NCI-H524 treated with DMSO at 0.1 percent for 48 hours (cell line): ENCODE measurements at regions not wholly inside any gene's neighbourhood (a gene's known extent, or its start where the extent isn't known, plus 50 kb on each side); places are given as distances from the start of the nearest gene placed in this dataset.

Source experiments
- DNase-seq: peaks from one replicate; lab custom pipeline; 2025; lab: John Stamatoyannopoulos, UW

DNA sequence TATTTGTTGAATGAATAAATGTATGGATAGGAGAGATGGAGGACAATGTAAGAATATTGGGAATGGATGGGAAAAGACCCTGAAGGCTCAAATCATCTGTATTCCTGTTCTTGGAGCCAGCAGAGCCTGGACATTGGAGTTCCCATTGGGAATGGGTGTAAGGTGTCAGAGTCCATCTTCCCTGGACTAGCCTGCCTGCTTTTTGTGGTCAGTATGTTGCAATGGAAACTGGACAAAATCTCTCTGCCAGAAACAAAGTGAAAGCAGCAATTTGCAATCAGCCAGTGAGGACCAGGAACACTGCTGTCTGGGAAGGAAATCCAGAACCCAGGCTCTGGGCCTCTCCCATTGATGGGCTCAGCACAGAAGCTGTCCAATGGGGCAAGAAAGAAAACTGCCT is 83.5 kb upstream of the SKOR2 start:
- DNase-seq: no peak

- DNase-seq: no peak
These were observed 82.6 kb upstream of the SKOR2 start for GRCh38 chr18:47333926-47334635.

DNA sequence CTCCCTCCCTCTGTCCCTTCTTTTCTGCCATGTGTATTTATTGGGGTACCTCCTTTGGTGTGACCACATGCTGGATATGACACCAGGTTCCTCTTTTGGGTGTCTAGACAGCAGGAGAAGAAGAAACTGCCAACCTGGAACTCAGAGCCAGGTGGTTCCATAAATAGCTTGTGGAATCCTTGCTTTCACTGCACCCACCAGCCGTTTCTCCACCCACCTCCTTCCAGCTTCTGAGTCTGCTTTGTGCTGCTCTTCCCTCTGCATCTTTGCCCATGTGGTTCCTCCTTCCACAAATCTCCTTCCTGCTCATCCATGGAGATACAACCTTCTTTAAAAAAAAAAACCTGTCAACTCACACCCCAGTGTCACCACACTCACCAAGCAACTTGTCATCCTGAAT is 80.2 kb upstream of the SKOR2 start:
- DNase-seq: no peak

GRCh38 chr18:47331026-47331425 is 79.6 kb upstream of the SKOR2 start:
- no peak for DNase-seq

DNA sequence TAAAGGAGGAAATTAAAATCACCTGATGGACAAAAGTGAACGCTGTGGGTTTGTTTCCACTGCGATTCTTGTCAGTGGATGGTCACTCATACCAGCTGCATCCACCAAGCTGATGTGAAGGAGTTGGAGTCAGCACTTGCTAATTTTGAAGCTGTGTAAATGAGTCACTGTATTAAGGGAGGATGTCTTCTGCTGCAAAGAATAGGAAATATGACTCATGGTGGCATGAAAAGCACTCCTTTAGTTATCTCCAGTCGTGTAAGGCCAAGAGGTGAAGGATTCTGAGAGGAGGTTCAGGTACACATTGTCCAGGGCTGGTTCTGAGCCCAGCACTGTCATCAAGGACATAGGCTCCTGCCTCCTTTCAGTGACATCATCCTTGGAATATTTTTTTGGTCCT is 71.7 kb upstream of the SKOR2 start:
- DNase-seq: no peak

- DNase-seq: no peak
These were observed 70.4 kb upstream of the SKOR2 start for GRCh38 chr18:47321815-47322214.

GRCh38 chr18:47317824-47318508 is 66.5 kb upstream of the SKOR2 start:
- no peak for DNase-seq

GRCh38 chr18:47316924-47317323 is 65.5 kb upstream of the SKOR2 start:
- DNase-seq: no peak

DNA sequence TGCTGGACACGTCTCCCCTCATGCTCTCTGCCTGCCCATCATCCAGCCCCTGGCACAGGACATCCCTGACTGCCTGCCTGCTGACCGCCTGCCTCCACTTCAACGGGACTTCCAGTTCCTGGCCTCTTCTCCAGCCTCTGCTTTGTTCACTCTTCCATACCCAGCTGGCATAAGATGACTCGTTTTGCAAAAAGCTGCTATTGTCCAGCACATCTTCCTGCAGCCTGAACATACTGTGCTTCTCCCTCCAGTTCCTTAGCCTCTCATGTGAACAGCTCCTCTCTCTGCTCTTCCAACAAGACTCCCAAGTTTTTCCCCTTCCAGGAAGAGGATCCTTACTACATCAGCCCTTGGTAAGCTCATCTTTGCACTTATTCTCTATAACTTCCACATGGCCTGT is 62.4 kb upstream of the SKOR2 start:
- no peak for DNase-seq

DNA sequence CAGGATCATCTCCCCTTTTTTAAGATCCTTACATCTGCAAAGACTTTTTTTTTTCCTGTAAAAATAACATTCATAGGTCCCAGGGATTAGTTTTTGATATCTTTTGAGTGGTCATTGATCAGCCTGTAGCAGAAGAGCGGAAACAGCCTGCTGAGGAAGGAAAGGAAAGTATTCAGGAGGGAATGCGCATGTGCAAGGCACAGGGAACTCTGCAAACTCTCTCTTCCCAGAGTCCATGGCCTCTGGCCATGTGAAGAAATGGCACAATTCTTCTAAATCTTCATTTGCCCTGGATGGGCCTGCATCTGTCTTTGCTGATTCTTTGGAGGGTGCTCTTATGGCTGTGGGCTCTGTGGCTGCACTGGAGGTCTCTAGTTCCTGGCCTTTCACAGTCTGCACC is 60.1 kb upstream of the SKOR2 start:
- DNase-seq: no peak
